ENCODE measurements at regions not wholly inside any gene's neighbourhood (a gene's known extent, or its start where the extent isn't known, plus 50 kb on each side); places are given as distances from the start of the nearest gene placed in this dataset.

DNA sequence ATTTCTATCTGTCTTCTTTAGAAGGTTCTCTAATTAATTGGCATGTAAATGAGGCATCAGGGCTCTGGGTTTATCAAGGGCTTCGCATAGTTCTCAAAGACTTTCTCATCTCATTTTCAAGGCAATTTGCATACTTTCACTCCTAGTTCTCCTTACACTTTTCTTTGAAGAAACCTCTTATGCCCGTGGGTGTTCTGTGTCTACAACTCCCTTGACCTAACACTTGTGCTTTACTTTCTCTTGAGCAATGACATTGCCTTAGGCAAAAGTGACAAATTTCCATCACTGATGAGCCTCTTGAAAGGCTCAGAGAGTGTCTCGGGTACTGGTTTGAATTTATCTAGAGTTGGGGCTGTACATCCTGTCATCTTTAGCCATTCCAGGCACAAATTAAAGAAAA is 74.7 kb upstream of the ITPRID1 start:
- TF ChIP-seq POLR2AphosphoS5 (IDR thresholded peaks at IDR 0.05): no peak
- TF ChIP-seq, protein P1, sequence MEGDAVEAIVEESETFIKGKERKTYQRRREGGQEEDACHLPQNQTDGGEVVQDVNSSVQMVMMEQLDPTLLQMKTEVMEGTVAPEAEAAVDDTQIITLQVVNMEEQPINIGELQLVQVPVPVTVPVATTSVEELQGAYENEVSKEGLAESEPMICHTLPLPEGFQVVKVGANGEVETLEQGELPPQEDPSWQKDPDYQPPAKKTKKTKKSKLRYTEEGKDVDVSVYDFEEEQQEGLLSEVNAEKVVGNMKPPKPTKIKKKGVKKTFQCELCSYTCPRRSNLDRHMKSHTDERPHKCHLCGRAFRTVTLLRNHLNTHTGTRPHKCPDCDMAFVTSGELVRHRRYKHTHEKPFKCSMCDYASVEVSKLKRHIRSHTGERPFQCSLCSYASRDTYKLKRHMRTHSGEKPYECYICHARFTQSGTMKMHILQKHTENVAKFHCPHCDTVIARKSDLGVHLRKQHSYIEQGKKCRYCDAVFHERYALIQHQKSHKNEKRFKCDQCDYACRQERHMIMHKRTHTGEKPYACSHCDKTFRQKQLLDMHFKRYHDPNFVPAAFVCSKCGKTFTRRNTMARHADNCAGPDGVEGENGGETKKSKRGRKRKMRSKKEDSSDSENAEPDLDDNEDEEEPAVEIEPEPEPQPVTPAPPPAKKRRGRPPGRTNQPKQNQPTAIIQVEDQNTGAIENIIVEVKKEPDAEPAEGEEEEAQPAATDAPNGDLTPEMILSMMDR (IDR thresholded peaks at IDR 0.05): no peak
- no peak for TF ChIP-seq POLR2A (IDR thresholded peaks at IDR 0.05)
